Gastrocnemius medialis (tissue), 4 donors: ENCODE measurements at regions not wholly inside any gene's neighbourhood (a gene's known extent, or its start where the extent isn't known, plus 50 kb on each side); places are given as distances from the start of the nearest gene placed in this dataset.

Experiments
- POLR2A ChIP-seq, 2 donors: fragments of 450-650 bp; IDR thresholded peaks; one replicate each; pipeline ENCODE4 v1.6.1; 2017; ENCODE audit warnings: antibody characterized with exemption in 2 of 2, mild to moderate bottlenecking in 2 of 2, moderate library complexity in 2 of 2
- TF ChIP-seq, protein P1 (sequence below), 5 experiments: fragments of 450-650 bp in 3 of 5; fragments of 200-600 bp in 2 of 5; sonication (generic) in 2 of 5; IDR thresholded peaks in 4 of 5; conservative IDR thresholded peaks in 1 of 5; 1 replicate in 4 of 5; 2 replicates in 1 of 5; pipeline ENCODE4 v1.5.1; 2016 to 2019; ENCODE audit warnings: antibody characterized with exemption in 5 of 5, mild to moderate bottlenecking in 3 of 5, moderate library complexity in 3 of 5

DNA sequence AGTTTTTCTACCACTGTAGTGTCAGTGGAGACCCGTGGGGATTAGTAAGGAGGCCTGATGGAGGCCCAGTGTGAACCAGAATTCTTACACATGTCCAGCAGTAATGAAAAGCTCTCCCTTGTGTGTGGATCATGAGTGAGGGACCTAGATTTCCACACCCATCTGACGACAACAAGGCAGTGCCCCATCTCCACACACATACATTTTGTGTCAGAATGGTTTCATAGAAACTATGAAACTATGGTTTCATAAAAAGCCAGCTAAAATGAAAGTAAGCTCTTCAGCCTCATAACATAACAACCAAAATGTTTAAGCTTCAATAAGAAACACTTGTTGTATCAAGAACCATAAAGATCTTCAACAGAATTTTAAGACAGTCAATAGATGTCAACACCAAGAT is 884.5 kb upstream of the ADGRL3 start:
- TF ChIP-seq POLR2A (IDR thresholded peaks at IDR 0.05), result no peak
- TF ChIP-seq, protein P1, sequence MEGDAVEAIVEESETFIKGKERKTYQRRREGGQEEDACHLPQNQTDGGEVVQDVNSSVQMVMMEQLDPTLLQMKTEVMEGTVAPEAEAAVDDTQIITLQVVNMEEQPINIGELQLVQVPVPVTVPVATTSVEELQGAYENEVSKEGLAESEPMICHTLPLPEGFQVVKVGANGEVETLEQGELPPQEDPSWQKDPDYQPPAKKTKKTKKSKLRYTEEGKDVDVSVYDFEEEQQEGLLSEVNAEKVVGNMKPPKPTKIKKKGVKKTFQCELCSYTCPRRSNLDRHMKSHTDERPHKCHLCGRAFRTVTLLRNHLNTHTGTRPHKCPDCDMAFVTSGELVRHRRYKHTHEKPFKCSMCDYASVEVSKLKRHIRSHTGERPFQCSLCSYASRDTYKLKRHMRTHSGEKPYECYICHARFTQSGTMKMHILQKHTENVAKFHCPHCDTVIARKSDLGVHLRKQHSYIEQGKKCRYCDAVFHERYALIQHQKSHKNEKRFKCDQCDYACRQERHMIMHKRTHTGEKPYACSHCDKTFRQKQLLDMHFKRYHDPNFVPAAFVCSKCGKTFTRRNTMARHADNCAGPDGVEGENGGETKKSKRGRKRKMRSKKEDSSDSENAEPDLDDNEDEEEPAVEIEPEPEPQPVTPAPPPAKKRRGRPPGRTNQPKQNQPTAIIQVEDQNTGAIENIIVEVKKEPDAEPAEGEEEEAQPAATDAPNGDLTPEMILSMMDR (IDR thresholded peaks at IDR 0.05 in 4 of 5, conservative IDR thresholded peaks at IDR 0.05 in 1 of 5), result no peak
